OCI-LY3 (cell line): ENCODE measurements at regions not wholly inside any gene's neighbourhood (a gene's known extent, or its start where the extent isn't known, plus 50 kb on each side); places are given as distances from the start of the nearest gene placed in this dataset.
"Not testable (repeated sequence)": the region's sequence is repeated elsewhere in the genome, so short reads cannot be mapped to it uniquely, and the experiment has no call there.

ENCODE experiments used
- H2AFZ ChIP-seq: fragments of 200-600, 300-600 bp; shearing (Covaris generic); 2 replicates; pipeline ENCODE4 v1.6.0; 2014; ENCODE audit warnings: antibody characterized with exemption, low read depth, low read length
- H3K27ac ChIP-seq: fragments of 200-600, 300-600 bp; sonication (generic); 2 replicates; pipeline ENCODE4 v1.5.1; 2014; ENCODE audit warnings: mild to moderate bottlenecking, low read length, moderate library complexity, mixed read lengths
- H3K27me3 ChIP-seq: fragments of 200-600, 300-600 bp; sonication (generic); 2 replicates; pipeline ENCODE4 v1.6.1; 2014; ENCODE audit warnings: low read depth, low read length, mixed read lengths
- H3K36me3 ChIP-seq: fragments of 200-600, 300-600 bp; sonication (generic); replicated peaks from 2 replicates; pipeline ENCODE3; 2014; ENCODE audit warnings: low read depth, low read length, mixed read lengths
- H3K4me1 ChIP-seq: fragments of 300-600, 200-600 bp; sonication (generic); 2 replicates; pipeline ENCODE4 v1.6.1; 2014; ENCODE audit warnings: low read length, mixed read lengths
- H3K4me2 ChIP-seq: fragments of 200-600, 300-600 bp; sonication (generic); 2 replicates; pipeline ENCODE4 v1.6.1; 2014; ENCODE audit warnings: low read length, mixed read lengths
- H3K4me3 ChIP-seq: fragments of 300-600, 200-600 bp; sonication (generic); 2 replicates; pipeline ENCODE4 v1.5.1; 2014; ENCODE audit warnings: antibody characterized with exemption, mild to moderate bottlenecking, low read length, moderate library complexity
- H3K79me2 ChIP-seq: fragments of 300-600, 200-600 bp; shearing (Covaris generic); 2 replicates; pipeline ENCODE4 v1.6.1; 2014; ENCODE audit warnings: mild to moderate bottlenecking, low read length, mixed read lengths
- H3K9ac ChIP-seq: fragments of 300-600, 200-600 bp; shearing (Covaris generic); 2 replicates; pipeline ENCODE4 v1.6.0; 2014; ENCODE audit warnings: mild to moderate bottlenecking, low read length, moderate library complexity
- H3K9me3 ChIP-seq: fragments of 200-600, 300-600 bp; shearing (Covaris generic); 2 replicates; pipeline ENCODE4 v1.6.1; 2014; ENCODE audit warnings: low read length, mixed read lengths; ENCODE audit not compliant: insufficient read depth
- H4K20me1 ChIP-seq: fragments of 200-600, 300-600 bp; sonication (generic); 2 replicates; pipeline ENCODE4 v1.6.1; 2016; ENCODE audit warnings: low read length, mixed read lengths; ENCODE audit not compliant: insufficient read depth
- CTCF ChIP-seq: fragments of 200-600, 300-600 bp; sonication (generic); IDR thresholded peaks from 2 replicates; pipeline ENCODE4 v1.5.1; 2014; ENCODE audit warnings: antibody characterized with exemption, low read length, low read depth
- EZH2phosphoT487 ChIP-seq: fragments of 200-600 bp; shearing (Covaris generic); IDR thresholded peaks from 2 replicates; pipeline ENCODE4 v1.6.1; 2018; ENCODE audit warnings: antibody characterized with exemption, mixed run types, low read depth

- Histone ChIP-seq H3K4me2 (0 out of 2 replicates have a peak overlapping the region, but pooled peaks have one; percentile 14), H3K27ac (no peak overlapping the region), H2AFZ (no peak overlapping the region), H3K4me1 (no peaks in the 10 kb centered on the region), H3K9ac (no peak overlapping the region), H3K4me3 (no peak overlapping the region), H3K36me3 (no peaks in the 10 kb centered on the region), H3K27me3 (no peaks in the 10 kb centered on the region), H3K79me2 (no peaks in the 10 kb centered on the region), H4K20me1 (no peaks in the 10 kb centered on the region), H3K9me3 (no peaks in the 10 kb centered on the region)
- TF ChIP-seq CTCF (peak; percentile 33), EZH2phosphoT487 (no peak)
Measured at GRCh38 chr14:106442857-106443256, 916.5 kb downstream of the TMEM121 start.

- no peak overlapping the region for H3K4me3 ChIP-seq
- H4K20me1 ChIP-seq, result no peaks in the 10 kb centered on the region
- no peak overlapping the region for H3K9ac ChIP-seq
- no peak overlapping the region for H3K27ac ChIP-seq
- H3K4me2 ChIP-seq, result no peak overlapping the region
- H3K9me3 ChIP-seq, result no peaks in the 10 kb centered on the region
- H3K36me3 ChIP-seq, result no peaks in the 10 kb centered on the region
- no peaks in the 10 kb centered on the region for H3K79me2 ChIP-seq
- no peak overlapping the region for H2AFZ ChIP-seq
- TF ChIP-seq EZH2phosphoT487, result no peak
- TF ChIP-seq CTCF, result no peak
- H3K4me1 ChIP-seq, result peaks cover 27% of the 10 kb centered on the region
- H3K27me3 ChIP-seq, result no peaks in the 10 kb centered on the region
Measured at GRCh38 chr14:106455026-106455425, 928.6 kb downstream of the TMEM121 start.

- Histone ChIP-seq H4K20me1 (no peaks in the 10 kb centered on the region), H3K27me3 (no peaks in the 10 kb centered on the region), H3K9me3 (no peaks in the 10 kb centered on the region), H3K36me3 (no peaks in the 10 kb centered on the region), H3K9ac (peak overlapping the region; percentile 66), H2AFZ (no peak overlapping the region), H3K4me1 (peaks cover 27% of the 10 kb centered on the region), H3K27ac (peak overlapping the region; percentile 48), H3K79me2 (peaks cover 8% of the 10 kb centered on the region), H3K4me3 (peak overlapping the region; percentile 82), H3K4me2 (peak overlapping the region; percentile 48)
- TF ChIP-seq EZH2phosphoT487, result no peak
- TF ChIP-seq CTCF, result peak; percentile 43
Measured at GRCh38 chr14:106459971-106460730, 933.8 kb downstream of the TMEM121 start.

- Histone ChIP-seq H3K79me2 (peaks cover 8% of the 10 kb centered on the region), H3K27me3 (no peaks in the 10 kb centered on the region), H2AFZ (no peak overlapping the region), H3K27ac (no peak overlapping the region), H3K4me3 (peak overlapping the region; percentile 82), H3K9me3 (no peaks in the 10 kb centered on the region), H3K9ac (peak overlapping the region; percentile 66; the same call in 1 of the 2 replicates), H3K4me1 (peaks cover 20% of the 10 kb centered on the region), H3K36me3 (no peaks in the 10 kb centered on the region), H4K20me1 (no peaks in the 10 kb centered on the region), H3K4me2 (peak overlapping the region; percentile 48; the same call in 1 of the 2 replicates)
- no peak for TF ChIP-seq EZH2phosphoT487
- no peak for TF ChIP-seq CTCF
Measured at GRCh38 chr14:106460916-106461315, 934.5 kb downstream of the TMEM121 start.

- H3K27me3 ChIP-seq, H3K4me2 ChIP-seq, H2AFZ ChIP-seq, H3K9ac ChIP-seq, H3K27ac ChIP-seq, H3K36me3 ChIP-seq, H3K4me3 ChIP-seq, H3K9me3 ChIP-seq, H4K20me1 ChIP-seq, H3K4me1 ChIP-seq, H3K79me2 ChIP-seq: not testable (repeated sequence)
Measured at GRCh38 chr14:106466483-106466882, 940.1 kb downstream of the TMEM121 start.

GRCh38 chr14:106468869-106469268 lies 942.5 kb downstream of the TMEM121 start:
- not testable (repeated sequence) for H3K4me3 ChIP-seq, H3K9me3 ChIP-seq, H3K4me1 ChIP-seq, H3K79me2 ChIP-seq, H3K9ac ChIP-seq, H3K27me3 ChIP-seq, H3K27ac ChIP-seq, H4K20me1 ChIP-seq, H3K36me3 ChIP-seq, H3K4me2 ChIP-seq, H2AFZ ChIP-seq
